ENCODE measurements at regions not wholly inside any gene's neighbourhood (a gene's known extent, or its start where the extent isn't known, plus 50 kb on each side); places are given as distances from the start of the nearest gene placed in this dataset.
A peak's percentile ranks its signal among the peaks of the same experiment; 100 is the strongest.
"Not testable (repeated sequence)": the region's sequence is repeated elsewhere in the genome, so short reads cannot be mapped to it uniquely, and the experiment has no call there.

GRCh38 chr2:91604629-91605028, 2913.2 kb downstream of the RPIA start:
- H3K4me3 ChIP-seq (ENCODE audit: low read depth, low read length); DNase-seq (ENCODE audit: low read depth); FAIRE-seq; H3K27me3 ChIP-seq (ENCODE audit: control insufficient read depth, insufficient read depth, low read length); H3K36me3 ChIP-seq (ENCODE audit: control insufficient read depth, insufficient read depth, low read length): not testable (repeated sequence)

GRCh38 chr2:91623739-91624138, 2932.3 kb downstream of the RPIA start:
- H3K4me3 ChIP-seq (ENCODE audit: low read depth, low read length); H3K36me3 ChIP-seq (ENCODE audit: control insufficient read depth, insufficient read depth, low read length); H3K27me3 ChIP-seq (ENCODE audit: control insufficient read depth, insufficient read depth, low read length); DNase-seq (ENCODE audit: low read depth); FAIRE-seq: not testable (repeated sequence)

- not testable (repeated sequence) for H3K36me3 ChIP-seq (ENCODE audit: control insufficient read depth, insufficient read depth, low read length); DNase-seq (ENCODE audit: low read depth); H3K4me3 ChIP-seq (ENCODE audit: low read depth, low read length); FAIRE-seq; H3K27me3 ChIP-seq (ENCODE audit: control insufficient read depth, insufficient read depth, low read length)
These were observed 2937.0 kb downstream of the RPIA start for GRCh38 chr2:91628471-91628870.

GRCh38 chr2:91657193-91657592, 2965.7 kb downstream of the RPIA start:
- not testable (repeated sequence) for H3K4me3 ChIP-seq (ENCODE audit: low read depth, low read length); FAIRE-seq; H3K27me3 ChIP-seq (ENCODE audit: control insufficient read depth, insufficient read depth, low read length); H3K36me3 ChIP-seq (ENCODE audit: control insufficient read depth, insufficient read depth, low read length); DNase-seq (ENCODE audit: low read depth)

GRCh38 chr2:91658336-91658735, 2966.9 kb downstream of the RPIA start:
- H3K36me3 ChIP-seq (ENCODE audit: control insufficient read depth, insufficient read depth, low read length); DNase-seq (ENCODE audit: low read depth); FAIRE-seq; H3K27me3 ChIP-seq (ENCODE audit: control insufficient read depth, insufficient read depth, low read length); H3K4me3 ChIP-seq (ENCODE audit: low read depth, low read length): not testable (repeated sequence)

GRCh38 chr2:91659189-91659916, 2967.9 kb downstream of the RPIA start:
- H3K36me3 ChIP-seq (ENCODE audit: control insufficient read depth, insufficient read depth, low read length); DNase-seq (ENCODE audit: low read depth); FAIRE-seq; H3K27me3 ChIP-seq (ENCODE audit: control insufficient read depth, insufficient read depth, low read length): not testable (repeated sequence)
- peak overlapping the region; percentile 17 for H3K4me3 ChIP-seq (ENCODE audit: low read depth, low read length)

- not testable (repeated sequence) for H3K36me3 ChIP-seq (ENCODE audit: control insufficient read depth, insufficient read depth, low read length); FAIRE-seq; H3K27me3 ChIP-seq (ENCODE audit: control insufficient read depth, insufficient read depth, low read length)
- peak; percentile 1 for DNase-seq (ENCODE audit: low read depth)
- peak overlapping the region; percentile 20 for H3K4me3 ChIP-seq (ENCODE audit: low read depth, low read length)
These were observed 2968.4 kb downstream of the RPIA start for GRCh38 chr2:91659917-91660275.

- H3K36me3 ChIP-seq (ENCODE audit: control insufficient read depth, insufficient read depth, low read length); H3K4me3 ChIP-seq (ENCODE audit: low read depth, low read length); DNase-seq (ENCODE audit: low read depth); H3K27me3 ChIP-seq (ENCODE audit: control insufficient read depth, insufficient read depth, low read length); FAIRE-seq: not testable (repeated sequence)
These were observed 2975.9 kb downstream of the RPIA start for GRCh38 chr2:91667341-91667740.

GRCh38 chr2:91685541-91685940, 2994.1 kb downstream of the RPIA start:
- H3K4me3 ChIP-seq (ENCODE audit: low read depth, low read length); H3K27me3 ChIP-seq (ENCODE audit: control insufficient read depth, insufficient read depth, low read length); H3K36me3 ChIP-seq (ENCODE audit: control insufficient read depth, insufficient read depth, low read length); DNase-seq (ENCODE audit: low read depth); FAIRE-seq: not testable (repeated sequence)

GRCh38 chr2:91686046-91686445, 2994.6 kb downstream of the RPIA start:
- FAIRE-seq; H3K27me3 ChIP-seq (ENCODE audit: control insufficient read depth, insufficient read depth, low read length); H3K36me3 ChIP-seq (ENCODE audit: control insufficient read depth, insufficient read depth, low read length); H3K4me3 ChIP-seq (ENCODE audit: low read depth, low read length); DNase-seq (ENCODE audit: low read depth): not testable (repeated sequence)

All from bronchial epithelial cell (primary cell).